ENCODE measurements at regions not wholly inside any gene's neighbourhood (a gene's known extent, or its start where the extent isn't known, plus 50 kb on each side); places are given as distances from the start of the nearest gene placed in this dataset.

GRCh38 chr5:124663101-124663506 is 83.3 kb downstream of the ZNF608 start:
- DNase-seq = no peak

- DNase-seq = no peak
Measured at GRCh38 chr5:124662181-124662781, 84.2 kb downstream of the ZNF608 start.

- no peak for DNase-seq
Measured at GRCh38 chr5:124661317-124662141, 84.9 kb downstream of the ZNF608 start.

- no peak for DNase-seq
Measured at GRCh38 chr5:124660229-124661093, 86.0 kb downstream of the ZNF608 start.

- no peak for DNase-seq
Measured at GRCh38 chr5:124659798-124660197, 86.6 kb downstream of the ZNF608 start.

GRCh38 chr5:124658867-124659557 is 87.4 kb downstream of the ZNF608 start:
- DNase-seq = no peak

GRCh38 chr5:124655921-124656511 is 90.4 kb downstream of the ZNF608 start:
- DNase-seq = no peak

- no peak for DNase-seq
Measured at GRCh38 chr5:124655251-124655917, 91.1 kb downstream of the ZNF608 start.

- DNase-seq = no peak
Measured at GRCh38 chr5:124654418-124654817, 92.0 kb downstream of the ZNF608 start.

- no peak for DNase-seq
Measured at GRCh38 chr5:124653666-124654065, 92.8 kb downstream of the ZNF608 start.

- no peak for DNase-seq
Measured at GRCh38 chr5:124652892-124653441, 93.5 kb downstream of the ZNF608 start.

- no peak for DNase-seq
Measured at GRCh38 chr5:124652514-124652819, 94.0 kb downstream of the ZNF608 start.

GRCh38 chr5:124651663-124652513 is 94.6 kb downstream of the ZNF608 start:
- peak; percentile 14 for DNase-seq

GRCh38 chr5:124650951-124651662 is 95.3 kb downstream of the ZNF608 start:
- no peak for DNase-seq

GRCh38 chr5:124650147-124650561 is 96.3 kb downstream of the ZNF608 start:
- DNase-seq = no peak

GRCh38 chr5:124649491-124650146 is 96.8 kb downstream of the ZNF608 start:
- DNase-seq = no peak

GRCh38 chr5:124648902-124649467 is 97.5 kb downstream of the ZNF608 start:
- no peak for DNase-seq

- no peak for DNase-seq
Measured at GRCh38 chr5:124647352-124647751, 99.1 kb downstream of the ZNF608 start.

- no peak for DNase-seq
Measured at GRCh38 chr5:124645396-124645795, 101.0 kb downstream of the ZNF608 start.

Measured in cortex of kidney (tissue), 1 donor.